ENCODE measurements at regions not wholly inside any gene's neighbourhood (a gene's known extent, or its start where the extent isn't known, plus 50 kb on each side); places are given as distances from the start of the nearest gene placed in this dataset.

- TF ChIP-seq ZNF302 (CRISPR knock-in tag; IDR thresholded peaks at IDR 0.05), result no peak
- TF ChIP-seq CTCF (IDR thresholded peaks at IDR 0.05), result no peak
- TF ChIP-seq PBX3 (IDR thresholded peaks at IDR 0.05), result no peak
- TF ChIP-seq JUN (IDR thresholded peaks at IDR 0.05), result no peak
- no peak for TF ChIP-seq MAZ (IDR thresholded peaks at IDR 0.05; ENCODE audit: borderline replicate concordance, low read depth, low read length)
These were observed 285.3 kb downstream of the FOXL1 start for GRCh38 chr16:86863609-86864008.

All from A549 (cell line).